ENCODE measurements at regions not wholly inside any gene's neighbourhood (a gene's known extent, or its start where the extent isn't known, plus 50 kb on each side); places are given as distances from the start of the nearest gene placed in this dataset.

DNA sequence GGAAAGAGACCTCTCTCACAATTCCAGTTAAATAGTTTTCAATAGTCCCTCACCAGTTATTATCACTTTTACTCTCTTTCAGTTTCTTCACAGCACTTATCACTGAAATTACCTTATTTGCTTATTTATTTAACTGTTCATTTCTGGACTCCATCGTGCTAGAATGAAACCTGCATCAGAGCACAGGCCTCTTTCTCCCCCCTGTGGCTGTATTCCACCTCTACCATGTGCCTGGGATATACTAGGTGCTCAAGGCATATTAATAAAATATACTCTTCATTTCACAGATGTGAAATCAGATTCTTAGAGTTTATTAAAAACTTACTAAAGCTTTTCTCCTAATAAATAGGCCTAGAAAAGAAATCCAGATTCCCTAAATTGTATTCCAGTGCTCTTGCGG lies 308.9 kb upstream of the MON1B start:
- no peak overlapping the region for H3K27ac ChIP-seq
- H3K4me3 ChIP-seq, result no peak overlapping the region
- no peaks in the 10 kb centered on the region for H3K4me1 ChIP-seq
- DNase-seq, result no peak
- H3K27me3 ChIP-seq, result no peaks in the 10 kb centered on the region
- no peaks in the 10 kb centered on the region for H3K36me3 ChIP-seq
- H3K9me3 ChIP-seq (replicated peaks), result no peaks in the 10 kb centered on the region

DNA sequence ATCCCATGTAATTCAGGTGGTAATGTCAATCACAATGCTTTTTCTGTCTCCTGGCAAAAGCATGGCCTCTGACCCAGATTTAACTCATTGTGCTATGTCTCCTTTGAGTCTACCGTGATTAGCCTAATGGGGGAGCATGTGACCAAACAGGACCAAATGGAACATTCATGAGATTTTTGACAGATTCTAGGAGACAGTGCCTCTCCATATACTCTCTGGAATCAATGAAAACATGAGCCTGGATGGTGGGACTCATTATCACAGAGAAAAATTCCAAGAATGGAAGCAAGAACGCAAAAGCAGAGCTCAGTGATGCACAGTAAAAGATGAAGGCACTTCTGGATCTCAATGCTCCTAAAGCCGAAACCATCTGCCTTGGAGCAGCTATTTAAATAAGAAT lies 307.9 kb upstream of the MON1B start:
- H3K36me3 ChIP-seq, result no peaks in the 10 kb centered on the region
- H3K27me3 ChIP-seq, result no peaks in the 10 kb centered on the region
- no peaks in the 10 kb centered on the region for H3K4me1 ChIP-seq
- no peak overlapping the region for H3K27ac ChIP-seq
- no peak for DNase-seq
- no peaks in the 10 kb centered on the region for H3K9me3 ChIP-seq (replicated peaks)
- H3K4me3 ChIP-seq, result no peak overlapping the region

DNA sequence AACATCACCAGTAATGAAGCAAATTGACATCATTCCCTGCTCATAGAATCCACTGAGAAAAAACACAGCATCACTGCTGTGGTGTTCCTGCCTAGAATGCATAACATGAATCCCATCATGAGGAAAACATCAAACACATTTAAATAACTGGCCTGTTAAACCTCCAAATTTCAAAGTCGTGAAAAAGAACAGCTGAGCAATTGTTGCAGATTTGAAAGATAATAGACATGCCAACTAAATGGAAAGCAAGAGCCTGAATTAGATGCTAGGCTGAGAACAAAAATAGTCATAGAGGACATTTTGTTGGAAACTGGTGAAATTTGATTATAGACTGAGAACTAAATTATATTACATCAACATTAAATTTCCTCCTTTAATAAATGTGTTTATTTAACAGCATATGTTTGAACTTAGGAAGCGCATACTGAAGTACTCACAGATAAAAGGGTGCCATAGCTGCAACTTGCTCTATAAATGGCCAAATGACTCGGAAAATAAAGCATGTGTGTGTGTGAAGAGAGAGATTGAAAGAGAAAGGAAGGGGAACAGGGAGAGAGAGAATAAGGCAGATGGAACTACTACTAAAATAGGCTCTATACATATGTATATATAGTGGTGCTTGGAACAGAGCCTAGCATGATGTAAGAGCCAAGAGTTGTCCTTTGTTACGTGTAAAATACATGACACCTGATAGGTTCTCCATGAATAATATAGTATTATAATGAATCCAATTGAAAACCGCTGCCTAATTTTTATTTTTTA lies 305.0 kb upstream of the MON1B start:
- Histone ChIP-seq H3K9me3 (replicated peaks) (no peaks in the 10 kb centered on the region), H3K4me3 (no peak overlapping the region), H3K27ac (no peak overlapping the region), H3K36me3 (no peaks in the 10 kb centered on the region), H3K27me3 (no peaks in the 10 kb centered on the region), H3K4me1 (no peaks in the 10 kb centered on the region)
- no peak for DNase-seq

DNA sequence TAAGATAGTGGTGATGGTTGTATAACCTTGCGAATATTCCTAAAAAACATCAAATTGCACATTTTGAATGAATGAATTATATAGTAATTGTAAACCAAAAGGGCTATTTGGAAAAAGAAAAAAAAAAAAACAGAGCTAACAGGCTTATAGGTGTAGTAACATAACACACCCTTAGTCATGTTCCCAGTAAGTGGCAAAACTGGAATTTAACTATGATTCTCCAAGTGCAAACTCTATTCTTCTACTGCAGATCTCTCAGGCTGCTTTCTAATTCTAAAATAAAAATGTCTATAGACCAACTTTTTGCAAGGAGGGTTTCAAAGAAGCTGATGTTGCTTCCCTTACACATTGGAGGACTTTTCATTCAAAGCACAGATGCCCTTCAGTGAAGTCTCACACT lies 293.2 kb upstream of the MON1B start:
- H3K27me3 ChIP-seq, result no peaks in the 10 kb centered on the region
- H3K27ac ChIP-seq, result no peak overlapping the region
- no peak overlapping the region for H3K4me3 ChIP-seq
- H3K36me3 ChIP-seq, result no peaks in the 10 kb centered on the region
- no peak for DNase-seq
- no peaks in the 10 kb centered on the region for H3K4me1 ChIP-seq
- no peaks in the 10 kb centered on the region for H3K9me3 ChIP-seq (replicated peaks)

DNA sequence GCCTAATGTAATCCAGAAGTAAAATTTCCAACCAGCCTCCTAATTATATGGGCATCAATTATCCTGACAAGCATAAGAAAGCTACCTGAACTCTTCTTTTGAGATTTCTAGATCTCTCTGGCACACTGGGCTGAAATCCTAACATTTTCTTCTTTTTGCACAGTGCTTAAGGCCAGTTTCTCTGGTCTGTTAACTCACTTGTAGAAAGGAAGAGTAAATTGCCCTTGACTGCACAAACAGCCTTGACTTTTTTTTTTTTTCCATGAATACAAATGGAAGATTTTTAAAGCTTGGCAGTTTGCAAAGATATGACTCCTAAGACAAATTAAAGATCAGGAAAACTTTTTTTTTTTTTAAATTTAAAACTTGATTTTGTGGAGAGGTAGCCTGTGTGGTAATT lies 291.2 kb upstream of the MON1B start:
- Histone ChIP-seq H3K9me3 (replicated peaks) (no peaks in the 10 kb centered on the region), H3K27me3 (no peaks in the 10 kb centered on the region), H3K4me1 (no peaks in the 10 kb centered on the region), H3K27ac (no peak overlapping the region), H3K36me3 (no peaks in the 10 kb centered on the region), H3K4me3 (no peak overlapping the region)
- DNase-seq, result no peak

DNA sequence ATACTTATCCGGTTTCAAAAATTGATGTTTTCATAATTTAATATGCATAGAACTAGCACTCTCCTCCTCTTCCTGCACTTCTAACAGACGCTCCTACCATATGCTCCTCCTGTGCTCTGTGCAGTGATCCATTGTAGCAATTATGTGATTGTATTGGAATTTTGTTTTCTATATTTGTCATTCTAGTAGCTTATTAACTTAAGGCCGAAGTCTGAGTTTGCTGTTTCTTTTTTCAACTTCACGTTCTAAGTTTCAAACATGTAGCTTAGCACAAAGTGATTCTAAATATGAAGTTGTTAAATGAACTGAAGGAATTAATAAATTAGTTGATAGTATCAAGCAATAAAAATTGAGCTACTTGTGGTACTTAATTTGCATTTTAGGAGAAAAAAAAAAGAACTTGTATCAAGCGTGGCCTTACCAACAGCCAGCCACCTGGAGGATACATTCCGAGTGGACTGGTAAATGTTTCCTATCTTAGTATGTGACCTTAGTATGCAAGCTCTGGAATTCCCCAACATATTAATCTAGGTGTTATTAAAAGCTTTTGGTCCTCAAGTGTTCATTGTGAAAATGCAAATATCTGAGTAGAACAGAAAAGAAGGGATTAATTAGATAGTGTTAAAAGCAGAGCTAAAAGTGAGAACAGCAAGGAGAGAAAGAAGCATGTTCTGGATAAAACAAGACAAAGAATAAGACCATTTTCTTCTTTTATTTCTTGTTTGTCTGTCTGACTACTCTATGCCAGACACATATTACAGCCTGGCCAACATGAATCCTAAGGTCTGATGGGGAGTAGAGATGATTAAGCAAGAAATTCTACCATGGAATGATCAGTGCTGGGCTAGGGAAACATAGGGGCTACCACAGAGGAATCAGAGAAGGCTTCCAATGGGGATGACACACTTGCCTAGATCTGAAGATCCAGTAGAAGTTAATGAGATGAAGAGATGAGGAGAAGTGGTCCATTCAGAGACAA lies 290.4 kb upstream of the MON1B start:
- Histone ChIP-seq H3K4me3 (no peak overlapping the region), H3K27ac (no peak overlapping the region), H3K4me1 (no peaks in the 10 kb centered on the region), H3K27me3 (no peaks in the 10 kb centered on the region), H3K36me3 (no peaks in the 10 kb centered on the region), H3K9me3 (replicated peaks) (no peaks in the 10 kb centered on the region)
- no peak for DNase-seq

DNA sequence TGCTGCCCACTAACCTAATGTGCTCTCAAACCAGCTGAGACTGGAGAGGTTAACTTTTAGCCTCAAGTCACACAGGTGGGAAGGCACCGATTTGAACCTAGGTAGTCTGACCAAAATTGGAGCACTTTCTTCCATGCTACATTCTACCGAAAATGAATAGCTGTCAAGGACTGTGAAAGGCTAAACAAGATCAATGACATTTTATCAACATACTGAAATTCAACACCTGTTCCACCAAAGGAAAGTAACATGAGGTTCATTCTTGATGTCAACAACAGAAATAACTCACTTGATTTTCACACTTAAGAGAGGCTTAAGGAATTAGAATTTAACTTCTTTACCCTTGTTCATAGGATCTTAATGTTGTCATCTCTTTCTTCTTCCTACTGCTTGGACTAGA lies 284.4 kb upstream of the MON1B start:
- no peak overlapping the region for H3K27ac ChIP-seq
- no peak for DNase-seq
- H3K4me1 ChIP-seq, result no peaks in the 10 kb centered on the region
- no peaks in the 10 kb centered on the region for H3K9me3 ChIP-seq (replicated peaks)
- H3K27me3 ChIP-seq, result no peaks in the 10 kb centered on the region
- H3K36me3 ChIP-seq, result no peaks in the 10 kb centered on the region
- no peak overlapping the region for H3K4me3 ChIP-seq

DNA sequence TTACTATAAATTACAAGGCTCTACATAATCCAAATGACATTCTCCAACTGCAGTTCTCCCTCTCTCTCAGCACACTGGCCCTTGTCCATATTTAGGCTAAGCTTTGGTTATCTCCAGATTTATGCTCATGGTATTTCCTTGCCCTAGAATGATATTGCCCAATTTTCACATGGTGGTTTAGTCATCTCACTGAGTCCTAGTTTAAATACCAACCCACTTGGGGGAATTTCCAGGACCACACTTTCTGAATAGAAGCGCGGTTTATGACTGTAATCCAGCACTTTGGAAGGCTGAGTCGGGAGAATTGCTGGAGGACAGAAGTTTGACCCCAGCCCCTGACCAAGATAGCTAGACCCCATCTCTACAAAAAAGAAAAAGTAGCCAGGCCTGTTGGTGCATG lies 280.1 kb upstream of the MON1B start:
- no peak for DNase-seq
- Histone ChIP-seq H3K27me3 (no peaks in the 10 kb centered on the region), H3K9me3 (replicated peaks) (no peaks in the 10 kb centered on the region), H3K4me3 (no peak overlapping the region), H3K27ac (no peak overlapping the region), H3K4me1 (no peaks in the 10 kb centered on the region), H3K36me3 (no peaks in the 10 kb centered on the region)

DNA sequence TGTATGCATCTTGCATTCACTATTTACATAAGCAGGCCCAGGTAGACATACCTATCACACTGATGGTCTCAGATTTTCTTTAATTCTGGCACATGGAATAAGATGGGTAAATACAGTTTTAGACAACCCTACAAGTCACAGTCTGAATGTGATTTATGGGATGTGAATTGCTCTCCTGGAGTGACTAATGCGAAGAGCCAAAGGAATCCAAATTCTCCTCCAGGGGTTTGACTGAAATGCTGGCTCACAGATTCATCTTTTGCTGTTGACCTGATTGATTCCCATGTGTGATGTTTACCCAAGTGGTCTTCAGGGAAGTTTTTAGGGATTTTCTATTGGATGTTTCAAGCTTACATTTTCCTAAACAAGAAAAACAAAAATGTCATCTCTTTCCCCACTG lies 277.9 kb upstream of the MON1B start:
- no peak overlapping the region for H3K4me3 ChIP-seq
- H3K36me3 ChIP-seq, result no peaks in the 10 kb centered on the region
- DNase-seq, result no peak
- no peaks in the 10 kb centered on the region for H3K9me3 ChIP-seq (replicated peaks)
- no peak overlapping the region for H3K27ac ChIP-seq
- H3K27me3 ChIP-seq, result no peaks in the 10 kb centered on the region
- H3K4me1 ChIP-seq, result no peaks in the 10 kb centered on the region

DNA sequence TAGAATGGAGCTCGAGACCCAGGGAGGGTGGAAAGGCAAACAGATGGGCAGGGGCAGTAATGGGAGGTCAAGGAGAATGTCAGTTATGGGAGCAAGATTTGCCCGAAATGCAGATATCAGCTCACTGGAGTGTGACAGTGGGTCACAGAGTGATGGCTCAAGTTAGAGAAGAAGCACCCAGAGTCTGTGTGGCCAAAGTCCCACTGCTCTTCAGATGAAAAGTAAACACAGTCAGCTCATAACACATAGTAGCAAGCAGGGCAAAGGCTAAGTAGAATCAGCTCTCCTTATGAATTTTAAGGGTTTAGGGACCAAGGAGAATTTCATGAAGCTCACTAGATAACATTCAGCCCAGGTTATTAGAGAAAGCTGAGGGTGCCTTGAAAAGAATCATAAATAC lies 264.9 kb upstream of the MON1B start:
- Histone ChIP-seq H3K9me3 (replicated peaks) (no peaks in the 10 kb centered on the region), H3K27me3 (no peaks in the 10 kb centered on the region), H3K36me3 (no peaks in the 10 kb centered on the region), H3K4me1 (no peaks in the 10 kb centered on the region), H3K27ac (no peak overlapping the region), H3K4me3 (no peak overlapping the region)
- no peak for DNase-seq

DNA sequence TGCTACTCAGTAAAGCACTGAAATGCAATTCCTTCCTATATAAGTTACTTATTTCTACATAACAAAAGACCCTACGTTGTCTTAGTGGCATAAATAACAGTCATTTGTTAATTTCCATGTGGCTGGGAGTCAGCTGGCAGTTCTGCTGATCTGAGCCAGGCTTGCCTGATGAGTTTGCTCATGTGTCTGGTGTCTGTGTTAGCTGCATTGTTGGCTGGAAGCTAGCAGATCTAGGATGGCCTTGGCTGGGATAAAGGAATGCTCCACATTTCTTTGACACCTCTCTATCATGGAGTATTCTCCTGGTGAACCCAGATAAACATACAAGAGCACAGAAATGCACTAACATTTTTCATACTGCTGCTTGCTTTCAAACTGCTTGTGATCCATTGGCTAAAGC lies 264.4 kb upstream of the MON1B start:
- DNase-seq, result no peak
- no peak overlapping the region for H3K27ac ChIP-seq
- no peak overlapping the region for H3K4me3 ChIP-seq
- H3K27me3 ChIP-seq, result no peaks in the 10 kb centered on the region
- H3K36me3 ChIP-seq, result no peaks in the 10 kb centered on the region
- H3K4me1 ChIP-seq, result no peaks in the 10 kb centered on the region
- H3K9me3 ChIP-seq (replicated peaks), result no peaks in the 10 kb centered on the region

DNA sequence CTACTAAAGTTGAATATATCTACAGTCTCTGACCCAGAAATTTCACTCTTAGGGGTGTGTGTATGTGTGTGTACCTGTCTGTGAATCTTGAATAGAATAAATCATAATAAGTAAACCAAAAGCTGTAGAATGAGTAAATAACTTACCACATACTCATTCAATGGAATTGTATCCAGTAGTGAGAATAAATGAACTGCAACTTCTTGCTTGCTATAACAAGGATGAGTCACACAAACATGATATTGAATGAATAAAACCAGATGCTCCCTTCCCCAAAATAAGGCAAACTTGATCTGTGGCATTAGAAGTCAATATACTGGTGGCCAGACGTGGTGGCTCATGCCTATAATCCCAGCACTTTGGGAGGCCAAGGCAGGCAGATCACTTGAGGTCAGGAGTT lies 259.8 kb upstream of the MON1B start:
- no peaks in the 10 kb centered on the region for H3K9me3 ChIP-seq (replicated peaks)
- H3K27me3 ChIP-seq, result no peaks in the 10 kb centered on the region
- no peak overlapping the region for H3K4me3 ChIP-seq
- no peaks in the 10 kb centered on the region for H3K4me1 ChIP-seq
- no peak overlapping the region for H3K27ac ChIP-seq
- DNase-seq, result no peak
- H3K36me3 ChIP-seq, result no peaks in the 10 kb centered on the region

DNA sequence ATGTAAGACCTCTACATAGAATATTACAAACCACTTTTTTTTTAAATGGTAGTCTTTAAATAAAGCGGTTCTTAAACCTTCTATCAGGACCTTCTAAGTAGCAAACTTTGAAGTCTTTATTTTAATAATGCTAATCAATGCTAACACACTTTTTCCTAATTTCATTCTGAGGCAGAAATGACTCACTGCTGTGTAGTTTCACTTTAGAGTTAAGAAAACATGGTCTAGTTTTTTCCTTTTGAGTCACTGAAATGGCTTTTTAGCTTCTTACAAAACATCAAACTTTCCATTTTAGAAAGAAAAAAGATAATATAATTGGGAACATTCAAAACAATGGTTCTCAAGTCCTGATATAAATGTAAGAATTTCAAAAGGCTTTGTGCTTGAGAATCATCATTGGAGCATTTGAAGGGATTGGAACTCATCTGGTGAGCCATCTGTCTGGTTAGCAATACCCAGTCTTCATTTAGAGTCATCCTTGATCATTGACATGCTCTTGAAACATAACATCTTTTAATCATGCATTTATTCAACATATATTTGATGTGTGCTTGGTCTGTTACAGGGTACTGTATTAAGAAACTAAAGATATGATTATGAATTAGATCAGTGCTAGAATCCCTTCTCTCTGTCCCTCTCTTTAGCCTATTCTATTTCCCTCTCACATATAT lies 258.3 kb upstream of the MON1B start:
- no peak for DNase-seq
- Histone ChIP-seq H3K9me3 (replicated peaks) (no peaks in the 10 kb centered on the region), H3K27me3 (no peaks in the 10 kb centered on the region), H3K4me3 (no peak overlapping the region), H3K27ac (no peak overlapping the region), H3K4me1 (no peaks in the 10 kb centered on the region), H3K36me3 (no peaks in the 10 kb centered on the region)

DNA sequence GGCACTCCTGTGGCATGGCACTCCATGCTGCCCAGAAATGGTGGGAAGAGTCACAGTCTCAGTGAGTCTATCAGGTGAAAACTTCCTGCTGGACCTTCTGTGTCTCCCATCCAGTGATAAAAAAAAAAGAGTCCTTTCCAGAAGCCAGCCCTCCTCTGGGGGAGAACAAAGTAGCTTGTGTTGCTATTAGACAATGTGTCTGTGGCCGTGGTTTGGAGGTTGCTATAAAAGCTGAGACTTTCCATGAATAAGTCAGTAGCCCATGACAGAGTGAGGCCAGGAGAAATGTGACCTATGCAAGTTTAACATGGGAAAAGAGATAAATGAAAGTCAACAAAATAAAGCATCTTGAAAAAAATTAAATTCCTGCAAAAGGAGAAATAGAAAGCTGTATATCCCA lies 250.7 kb upstream of the MON1B start:
- no peaks in the 10 kb centered on the region for H3K36me3 ChIP-seq
- no peak overlapping the region for H3K27ac ChIP-seq
- H3K4me3 ChIP-seq, result no peak overlapping the region
- H3K9me3 ChIP-seq (replicated peaks), result no peaks in the 10 kb centered on the region
- no peaks in the 10 kb centered on the region for H3K27me3 ChIP-seq
- no peak for DNase-seq
- no peaks in the 10 kb centered on the region for H3K4me1 ChIP-seq

DNA sequence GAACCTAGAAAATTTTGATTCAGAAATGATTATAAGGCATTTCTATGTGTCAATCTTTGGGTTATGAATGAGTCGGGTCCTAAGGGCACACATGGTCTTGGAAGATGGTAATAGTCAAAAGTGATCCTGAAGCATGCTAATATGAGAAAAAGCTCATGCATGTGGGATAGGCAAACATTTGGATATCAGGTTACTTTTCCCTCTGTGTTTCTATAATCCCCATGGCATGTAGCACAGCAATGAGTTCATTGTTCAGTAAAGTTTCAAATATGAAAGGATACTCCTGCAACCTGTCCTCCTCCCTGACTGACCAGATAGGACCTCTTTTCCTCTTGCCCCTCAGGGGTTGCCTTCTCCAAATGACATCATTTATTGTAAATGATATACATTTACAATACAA lies 249.9 kb upstream of the MON1B start:
- peak in 1 of 2 experiments; percentile 29 for DNase-seq
- Histone ChIP-seq H3K4me1 (no peaks in the 10 kb centered on the region), H3K9me3 (replicated peaks) (no peaks in the 10 kb centered on the region), H3K36me3 (no peaks in the 10 kb centered on the region), H3K27me3 (no peaks in the 10 kb centered on the region), H3K27ac (no peak overlapping the region), H3K4me3 (no peak overlapping the region)
